PC-9 (cell line): ENCODE measurements at regions not wholly inside any gene's neighbourhood (a gene's known extent, or its start where the extent isn't known, plus 50 kb on each side); places are given as distances from the start of the nearest gene placed in this dataset.

Source experiments
- CTCF ChIP-seq: fragments of 200-600 bp; sonication (generic); conservative IDR thresholded peaks from 2 replicates; pipeline ENCODE4 v1.6.1; 2017; ENCODE audit warnings: mixed run types, antibody characterized with exemption, mild to moderate bottlenecking, moderate library complexity
- EZH2 ChIP-seq: fragments of 200-600 bp; sonication (generic); IDR thresholded peaks from 2 replicates; pipeline ENCODE4 v1.8.0; 2017; ENCODE audit warnings: antibody characterized with exemption, low read depth

DNA sequence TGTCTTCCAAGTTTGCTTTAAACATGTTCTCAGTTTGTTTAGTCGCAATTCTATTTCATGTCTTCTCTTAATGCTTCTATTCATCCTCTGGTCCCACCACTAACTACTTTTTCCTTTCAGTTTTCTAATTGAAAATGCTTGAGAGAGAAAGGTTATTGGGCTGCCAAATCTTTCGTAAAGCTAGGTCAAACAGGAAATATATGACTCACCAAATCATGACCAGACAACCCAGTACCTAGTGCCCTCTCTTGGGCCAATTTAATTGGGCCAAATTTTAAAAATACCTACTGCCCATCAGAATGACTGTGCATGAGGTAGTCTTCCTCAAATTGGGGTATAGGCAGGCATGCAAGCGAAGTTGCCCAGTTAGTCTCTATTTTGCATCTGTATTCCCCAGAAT is 295.4 kb upstream of the PBX1 start:
- TF ChIP-seq CTCF: no peak
- TF ChIP-seq EZH2: no peak
